ENCODE measurements at regions not wholly inside any gene's neighbourhood (a gene's known extent, or its start where the extent isn't known, plus 50 kb on each side); places are given as distances from the start of the nearest gene placed in this dataset.

GRCh38 chr1:232372431-232372830, 257.5 kb downstream of the SIPA1L2 start:
- no peak for TF ChIP-seq TCF7 (CRISPR knock-in tag; IDR thresholded peaks at IDR 0.05; ENCODE audit: low read depth)
- no peak for TF ChIP-seq TP53 (CRISPR knock-in tag; IDR thresholded peaks at IDR 0.05)
- TF ChIP-seq NR1H2 (CRISPR knock-in tag; IDR thresholded peaks at IDR 0.05), result no peak
- TF ChIP-seq CTCF (IDR thresholded peaks at IDR 0.05), result no peak
- TF ChIP-seq ATF2 (CRISPR knock-in tag; IDR thresholded peaks at IDR 0.05; ENCODE audit: borderline replicate concordance, low read depth), result no peak
- no peak for TF ChIP-seq MXD4 (CRISPR knock-in tag; IDR thresholded peaks at IDR 0.05; ENCODE audit: borderline replicate concordance)
- TF ChIP-seq CBFB (CRISPR knock-in tag; IDR thresholded peaks at IDR 0.05; ENCODE audit: low read depth), result no peak
- TF ChIP-seq FOXK1 (CRISPR knock-in tag; IDR thresholded peaks at IDR 0.05), result no peak
- TF ChIP-seq RELA (CRISPR knock-in tag; IDR thresholded peaks at IDR 0.05; ENCODE audit: borderline replicate concordance), result no peak
- TF ChIP-seq FOXJ3 (CRISPR knock-in tag; IDR thresholded peaks at IDR 0.05; ENCODE audit: borderline replicate concordance), result no peak
- TF ChIP-seq ZBTB43 (CRISPR knock-in tag; IDR thresholded peaks at IDR 0.05), result no peak
- no peak for TF ChIP-seq IRF1 (CRISPR knock-in tag; IDR thresholded peaks at IDR 0.05)
